Fibroblast of lung (primary cell): ENCODE measurements at regions not wholly inside any gene's neighbourhood (a gene's known extent, or its start where the extent isn't known, plus 50 kb on each side); places are given as distances from the start of the nearest gene placed in this dataset.

ENCODE experiments used
- DNase-seq, 2 donors: peaks; one replicate each; pipeline versions ENCODE4 v3.0.0 to v3.0.0-alpha.2; 2010; ENCODE audit warnings: low read depth in 2 of 2
- H2AFZ ChIP-seq: 2 replicates; pipeline ENCODE4 v1.5.1; 2012; ENCODE audit warnings: low read length, control low read depth, inconsistent platforms
- H3K27ac ChIP-seq: 2 replicates; pipeline ENCODE4 v1.5.1; 2011; ENCODE audit warnings: low read length, control low read depth; ENCODE audit not compliant: insufficient read depth
- H3K27me3 ChIP-seq: 2 replicates; pipeline ENCODE4 v1.5.1; 2011; ENCODE audit warnings: mild to moderate bottlenecking, low read length; ENCODE audit not compliant: control insufficient read depth, insufficient read depth
- H3K36me3 ChIP-seq: 2 replicates; pipeline ENCODE4 v1.5.1; 2011; ENCODE audit warnings: low read length; ENCODE audit not compliant: control insufficient read depth, insufficient read depth
- H3K4me1 ChIP-seq: 2 replicates; pipeline ENCODE4 v1.5.1; 2011; ENCODE audit warnings: low read length; ENCODE audit not compliant: control insufficient read depth, insufficient read depth; ENCODE audit errors: extremely low read depth
- H3K4me2 ChIP-seq: 2 replicates; pipeline ENCODE4 v1.5.1; 2011; ENCODE audit warnings: low read length, control low read depth; ENCODE audit not compliant: insufficient read depth; ENCODE audit errors: extremely low read depth
- H3K4me3 ChIP-seq, 4 experiments: fragments of 200-600 bp in 1 of 4; sonication (generic) in 1 of 4; replicated peaks in 1 of 4; 2 replicates each; pipeline ENCODE4 v1.5.1; 2011 to 2016; ENCODE audit warnings: low read length in 4 of 4, low read depth in 3 of 4, mild to moderate bottlenecking in 3 of 4, control low read depth in 2 of 4, inconsistent platforms in 1 of 4, mixed read lengths in 1 of 4; ENCODE audit not compliant: insufficient read depth in 1 of 4; ENCODE audit errors: control extremely low read depth in 1 of 4
- H3K79me2 ChIP-seq: 2 replicates; pipeline ENCODE4 v1.5.1; 2012; ENCODE audit warnings: mild to moderate bottlenecking, low read length, inconsistent platforms; ENCODE audit not compliant: control insufficient read depth, insufficient read depth
- H3K9ac ChIP-seq: 2 replicates; pipeline ENCODE4 v1.5.1; 2011; ENCODE audit warnings: mild to moderate bottlenecking, low read length, control low read depth; ENCODE audit not compliant: insufficient read depth
- H3K9me3 ChIP-seq: 2 replicates; pipeline ENCODE4 v1.5.1; 2012; ENCODE audit warnings: low read depth, low read length; ENCODE audit not compliant: control insufficient read depth, insufficient read depth
- H4K20me1 ChIP-seq: 2 replicates; pipeline ENCODE4 v1.5.1; 2011; ENCODE audit warnings: low read length; ENCODE audit not compliant: control insufficient read depth, insufficient read depth; ENCODE audit errors: extremely low read depth
- CTCF ChIP-seq, 2 donors: IDR thresholded peaks in 1 of 2; conservative IDR thresholded peaks in 1 of 2; 1 replicate in 1 of 2; 2 replicates in 1 of 2; pipeline ENCODE4 v1.5.1; 2011 to 2012; ENCODE audit warnings: low read length in 2 of 2, control low read depth in 1 of 2, inconsistent platforms in 1 of 2, low read depth in 1 of 2, mild to moderate bottlenecking in 1 of 2
- EZH2 ChIP-seq: IDR thresholded peaks from 2 replicates; pipeline ENCODE4 v1.5.1; 2012; ENCODE audit warnings: low read length, control low read depth, mild to moderate bottlenecking; ENCODE audit errors: missing control alignments

- no peak overlapping the region for H3K4me3 ChIP-seq
- no peaks in the 10 kb centered on the region for H3K79me2 ChIP-seq
- H2AFZ ChIP-seq, result no peak overlapping the region
- no peaks in the 10 kb centered on the region for H3K36me3 ChIP-seq
- peaks cover 13% of the 10 kb centered on the region for H3K4me1 ChIP-seq
- H3K4me2 ChIP-seq, result no peak overlapping the region
- H3K27ac ChIP-seq, result peak overlapping the region; percentile 38
- no peaks in the 10 kb centered on the region for H3K27me3 ChIP-seq
- H3K9me3 ChIP-seq, result no peaks in the 10 kb centered on the region
- H4K20me1 ChIP-seq, result no peaks in the 10 kb centered on the region
- peak; percentile 79 to 99 for DNase-seq
- H3K9ac ChIP-seq, result no peak overlapping the region
- no peak for TF ChIP-seq EZH2
- no peak for TF ChIP-seq CTCF (conservative IDR thresholded peaks at IDR 0.05 in 1 of 2, IDR thresholded peaks at IDR 0.05 in 1 of 2; ENCODE audit: low read depth in 1 of 2, low read length in 2 of 2)
These were observed 270.7 kb upstream of the LRTM1 start for GRCh38 chr3:55198554-55198953.

- no peak overlapping the region for H3K9ac ChIP-seq
- H3K4me3 ChIP-seq, result no peak overlapping the region
- no peaks in the 10 kb centered on the region for H3K27me3 ChIP-seq
- peaks cover 11% of the 10 kb centered on the region for H3K4me1 ChIP-seq
- H3K4me2 ChIP-seq, result no peak overlapping the region
- H3K79me2 ChIP-seq, result no peaks in the 10 kb centered on the region
- no peaks in the 10 kb centered on the region for H3K9me3 ChIP-seq
- DNase-seq, result no peak
- no peak overlapping the region for H2AFZ ChIP-seq
- no peak overlapping the region for H3K27ac ChIP-seq
- H4K20me1 ChIP-seq, result no peaks in the 10 kb centered on the region
- no peaks in the 10 kb centered on the region for H3K36me3 ChIP-seq
- TF ChIP-seq CTCF (conservative IDR thresholded peaks at IDR 0.05 in 1 of 2, IDR thresholded peaks at IDR 0.05 in 1 of 2; ENCODE audit: low read depth in 1 of 2, low read length in 2 of 2) (no peak), EZH2 (no peak)
These were observed 269.2 kb upstream of the LRTM1 start for GRCh38 chr3:55197021-55197420.

GRCh38 chr3:55196495-55196894 is 268.6 kb upstream of the LRTM1 start:
- H3K27ac ChIP-seq, result no peak overlapping the region
- H3K79me2 ChIP-seq, result no peaks in the 10 kb centered on the region
- H4K20me1 ChIP-seq, result no peaks in the 10 kb centered on the region
- no peaks in the 10 kb centered on the region for H3K9me3 ChIP-seq
- H3K27me3 ChIP-seq, result no peaks in the 10 kb centered on the region
- DNase-seq, result no peak
- no peak overlapping the region for H3K9ac ChIP-seq
- no peak overlapping the region for H3K4me2 ChIP-seq
- no peak for TF ChIP-seq CTCF (conservative IDR thresholded peaks at IDR 0.05 in 1 of 2, IDR thresholded peaks at IDR 0.05 in 1 of 2; ENCODE audit: low read depth in 1 of 2, low read length in 2 of 2)
- no peak for TF ChIP-seq EZH2
- H3K4me3 ChIP-seq, result no peak overlapping the region
- peaks cover 7% of the 10 kb centered on the region for H3K4me1 ChIP-seq
- H2AFZ ChIP-seq, result no peak overlapping the region
- no peaks in the 10 kb centered on the region for H3K36me3 ChIP-seq
